ENCODE measurements at regions not wholly inside any gene's neighbourhood (a gene's known extent, or its start where the extent isn't known, plus 50 kb on each side); places are given as distances from the start of the nearest gene placed in this dataset.

- H3K36me3 ChIP-seq, result no peaks in the 10 kb centered on the region
- H3K4me1 ChIP-seq, result no peaks in the 10 kb centered on the region
- intact Hi-C loops (cut with DNase I), result no loop called here
- H3K27me3 ChIP-seq, result no peaks in the 10 kb centered on the region
- WGBS, 4 donors, result 77 to 81% (median 80%) methylated on average over 2 of the region's 2 CpGs
- ATAC-seq (no peak), DNase-seq (no peak)
- no peak overlapping the region for H3K27ac ChIP-seq
- no peak overlapping the region for H3K4me3 ChIP-seq
- H3K9me3 ChIP-seq, result no peaks in the 10 kb centered on the region
- TF ChIP-seq POLR2A (IDR thresholded peaks at IDR 0.05), result no peak
- no peak for TF ChIP-seq CTCF (IDR thresholded peaks at IDR 0.05)
Measured at GRCh38 chr15:81839387-81839786, 206.4 kb downstream of the MEX3B start.

- ATAC-seq (no peak), DNase-seq (no peak)
- Histone ChIP-seq H3K9me3 (peaks cover 0 to 3% (median 0%) of the 10 kb centered on the region in 12 donors), H3K36me3 (no peaks in the 10 kb centered on the region), H3K4me3 (no peak overlapping the region), H3K27ac (no peak overlapping the region), H3K4me1 (no peaks in the 10 kb centered on the region), H3K27me3 (no peaks in the 10 kb centered on the region)
- WGBS, 4 donors, result 94 to 100% (median 97%) methylated on average over 1 of the region's 1 CpG
- TF ChIP-seq CTCF (IDR thresholded peaks at IDR 0.05) (no peak), POLR2A (IDR thresholded peaks at IDR 0.05) (no peak)
- intact Hi-C loops (cut with DNase I), result no loop called here
Measured at GRCh38 chr15:81835731-81836130, 210.1 kb downstream of the MEX3B start.

GRCh38 chr15:81830520-81830919, 215.3 kb downstream of the MEX3B start:
- intact Hi-C loops (cut with DNase I), result no loop called here
- Histone ChIP-seq H3K4me1 (no peaks in the 10 kb centered on the region), H3K9me3 (peaks cover 0 to 3% (median 0%) of the 10 kb centered on the region in 12 donors), H3K4me3 (no peak overlapping the region), H3K27me3 (no peaks in the 10 kb centered on the region), H3K36me3 (no peaks in the 10 kb centered on the region), H3K27ac (no peak overlapping the region)
- 68 to 86% (median 77%) methylated on average over 1 of the region's 1 CpG for WGBS, 4 donors
- TF ChIP-seq POLR2A (IDR thresholded peaks at IDR 0.05) (no peak), CTCF (IDR thresholded peaks at IDR 0.05) (no peak)
- DNase-seq, result no peak
- no peak for ATAC-seq

- Histone ChIP-seq H3K27me3 (no peaks in the 10 kb centered on the region), H3K4me3 (no peak overlapping the region), H3K27ac (no peak overlapping the region), H3K36me3 (no peaks in the 10 kb centered on the region), H3K9me3 (peaks cover 0 to 3% (median 0%) of the 10 kb centered on the region in 12 donors), H3K4me1 (no peaks in the 10 kb centered on the region)
- intact Hi-C loops (cut with DNase I), result no loop called here
- TF ChIP-seq POLR2A (IDR thresholded peaks at IDR 0.05) (no peak), CTCF (IDR thresholded peaks at IDR 0.05) (no peak)
- ATAC-seq (no peak), DNase-seq (no peak)
- 86 to 93% (median 92%) methylated on average over 4 of the region's 4 CpGs for WGBS, 4 donors
Measured at GRCh38 chr15:81829918-81830317, 215.9 kb downstream of the MEX3B start.
